GM21360 (cell line): ENCODE measurements at regions not wholly inside any gene's neighbourhood (a gene's known extent, or its start where the extent isn't known, plus 50 kb on each side); places are given as distances from the start of the nearest gene placed in this dataset.
"Not testable (repeated sequence)": the region's sequence is repeated elsewhere in the genome, so short reads cannot be mapped to it uniquely, and the experiment has no call there.

ENCODE experiments used
- ATAC-seq: cut with Tn5 transposase; IDR thresholded peaks from one replicate; pipeline ENCODE4 v1.9.1; 2021; ENCODE audit warnings: mild to moderate bottlenecking, moderate library complexity; ENCODE audit not compliant: unreplicated experiment

GRCh38 chr16:63129411-63130125 lies 1093.3 kb upstream of the CDH8 start:
- no peak for ATAC-seq

GRCh38 chr16:63119905-63120304 lies 1083.7 kb upstream of the CDH8 start:
- not testable (repeated sequence) for ATAC-seq

DNA sequence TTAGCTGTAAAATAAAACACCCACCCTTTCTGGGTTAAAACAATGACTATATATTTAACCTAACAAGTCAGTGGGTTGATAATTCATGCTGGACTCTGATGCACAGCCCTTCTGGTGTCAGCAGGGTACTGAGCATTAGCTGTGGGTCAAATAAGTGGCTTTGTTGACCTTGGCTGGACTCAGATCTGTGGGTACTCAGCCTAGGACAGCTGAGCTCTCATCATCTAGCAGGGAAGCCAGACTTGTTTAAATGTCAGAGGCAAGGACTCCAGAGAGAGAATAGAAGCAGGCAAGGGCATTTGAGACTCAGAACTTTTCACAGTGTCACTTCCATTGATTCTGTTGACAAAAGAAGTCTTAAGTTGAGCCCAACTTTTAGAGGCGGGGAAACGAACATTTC lies 1063.8 kb upstream of the CDH8 start:
- ATAC-seq: no peak

GRCh38 chr16:63096857-63097256 lies 1060.6 kb upstream of the CDH8 start:
- ATAC-seq: no peak

DNA sequence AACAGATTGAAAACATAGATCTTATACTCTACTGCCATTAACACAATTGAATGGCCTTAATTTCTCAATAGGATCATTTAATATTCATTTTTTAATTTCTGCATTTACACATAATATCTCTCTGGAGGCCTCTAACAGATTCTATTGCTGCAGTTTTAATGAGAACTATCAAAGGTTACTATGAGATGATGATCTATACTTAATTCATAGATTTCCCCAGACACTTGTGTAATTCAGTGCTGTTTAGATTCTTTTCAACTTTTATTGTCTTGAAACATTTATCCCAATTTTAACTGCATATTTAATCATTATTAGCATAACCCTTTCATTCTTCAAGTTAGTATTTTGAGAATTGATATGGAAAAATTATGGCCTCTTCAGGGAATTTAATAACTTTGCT lies 1056.5 kb upstream of the CDH8 start:
- ATAC-seq: no peak

DNA sequence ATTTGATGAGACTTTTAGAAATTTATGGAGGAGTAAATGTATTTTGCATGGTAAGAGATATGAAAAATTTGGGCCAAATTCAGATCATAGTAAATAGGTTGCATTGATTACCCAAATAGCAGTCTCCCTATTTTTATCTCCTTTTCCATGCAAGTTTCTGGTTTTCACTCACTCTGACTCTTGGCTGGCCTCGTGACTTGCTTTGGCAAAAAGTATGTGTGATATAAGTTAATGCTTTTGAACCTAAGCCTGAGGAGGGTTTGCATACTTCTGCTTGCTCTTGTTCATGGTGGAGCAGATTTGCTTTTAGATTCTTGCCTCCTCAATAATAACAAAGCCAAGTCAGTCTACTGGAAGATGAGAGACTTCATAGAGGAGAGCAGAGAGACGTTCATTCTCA lies 1045.9 kb upstream of the CDH8 start:
- no peak for ATAC-seq

GRCh38 chr16:63080746-63081145 lies 1044.5 kb upstream of the CDH8 start:
- ATAC-seq: no peak

DNA sequence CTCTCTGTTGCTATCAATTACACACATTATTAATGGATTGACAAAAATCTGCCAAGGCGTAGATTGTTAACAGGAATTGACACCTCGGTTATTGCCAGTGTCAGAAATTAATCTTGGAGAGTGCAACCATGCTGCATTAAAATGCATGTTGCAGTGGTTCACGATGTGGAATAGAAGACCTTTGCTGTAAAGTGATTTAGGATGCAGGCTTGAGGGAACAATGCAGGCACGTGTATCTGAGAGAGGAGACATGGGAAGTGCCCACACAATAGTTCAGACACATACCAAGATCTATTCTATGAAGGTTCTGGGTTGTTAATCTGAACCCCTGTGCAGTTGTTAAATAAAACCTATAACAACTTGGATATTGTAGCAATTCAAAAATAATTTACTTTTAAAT lies 1032.8 kb upstream of the CDH8 start:
- ATAC-seq: no peak

- no peak for ATAC-seq
These were observed 1030.9 kb upstream of the CDH8 start for GRCh38 chr16:63067141-63067540.

- no peak for ATAC-seq
These were observed 1030.3 kb upstream of the CDH8 start for GRCh38 chr16:63066552-63066951.

- ATAC-seq: no peak
These were observed 1025.1 kb upstream of the CDH8 start for GRCh38 chr16:63061319-63061718.

DNA sequence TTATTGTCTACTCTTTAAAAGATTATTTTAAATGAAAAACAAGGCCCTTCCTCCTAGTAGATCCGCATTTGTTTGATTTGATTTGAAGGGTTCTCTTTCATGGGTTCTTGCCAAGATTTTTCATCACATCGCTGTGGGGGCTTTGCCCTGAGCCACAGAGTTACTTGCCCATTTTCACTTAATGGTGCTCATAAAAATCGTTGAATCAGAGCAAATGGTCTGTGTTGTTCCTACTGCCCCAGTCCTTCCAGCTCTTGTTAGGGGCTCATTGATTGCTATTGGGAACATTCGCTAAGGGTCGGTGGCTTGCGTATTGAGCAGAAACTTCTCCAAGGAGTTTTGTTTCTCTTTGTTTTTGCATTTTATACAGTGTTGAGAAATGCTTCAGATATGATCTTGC lies 1023.4 kb upstream of the CDH8 start:
- ATAC-seq: no peak

DNA sequence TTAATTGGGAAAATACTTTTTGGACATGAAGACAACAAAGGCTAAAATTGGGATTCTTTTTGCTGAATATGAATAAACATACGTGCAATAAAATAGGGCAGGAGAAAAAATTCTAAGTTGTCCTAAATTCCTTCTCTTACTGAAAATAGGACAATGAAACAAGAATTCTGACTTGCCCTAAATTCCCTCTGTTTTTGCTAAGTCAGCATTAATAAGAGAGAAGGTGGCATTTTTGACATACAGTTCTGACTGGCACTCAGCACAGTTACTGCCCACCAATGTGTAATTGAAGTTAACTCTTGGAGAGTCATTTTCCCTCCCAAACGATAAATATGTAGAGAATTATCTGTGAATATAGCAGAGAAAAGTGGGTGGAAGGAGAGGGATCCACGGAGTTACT lies 1021.1 kb upstream of the CDH8 start:
- no peak for ATAC-seq

GRCh38 chr16:63050391-63050790 lies 1014.2 kb upstream of the CDH8 start:
- ATAC-seq: no peak

- ATAC-seq: no peak
These were observed 1002.3 kb upstream of the CDH8 start for GRCh38 chr16:63038397-63039106.

- no peak for ATAC-seq
These were observed 1001.6 kb upstream of the CDH8 start for GRCh38 chr16:63037761-63038396.

DNA sequence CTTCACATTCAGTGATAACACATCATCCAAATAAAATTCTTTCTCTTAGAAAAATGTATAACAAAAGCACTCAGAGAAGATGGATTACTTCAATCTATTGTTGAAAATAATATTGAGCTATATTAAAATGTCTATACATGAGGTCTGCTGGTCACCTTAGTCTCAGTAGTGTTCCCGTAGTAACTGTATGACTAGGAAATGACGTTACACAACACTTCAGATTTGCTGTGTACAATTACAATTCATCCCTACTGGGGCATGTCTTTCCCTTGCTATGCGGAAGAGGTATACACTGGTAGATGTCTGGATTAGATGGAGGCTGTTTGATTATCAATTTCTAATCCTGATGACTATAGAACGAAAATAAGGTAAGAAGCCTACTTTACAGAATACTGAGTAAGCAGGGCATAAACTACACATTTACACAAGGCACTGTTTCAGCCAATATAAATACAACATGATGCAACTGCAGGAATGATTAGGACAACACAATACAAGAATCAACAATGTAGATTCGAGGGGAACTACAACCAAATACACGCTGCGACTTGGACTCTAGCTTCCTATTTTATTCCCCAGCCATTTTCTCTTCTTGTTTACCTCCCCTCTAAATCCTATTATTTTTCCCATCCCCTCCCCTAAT lies 982.5 kb upstream of the CDH8 start:
- no peak for ATAC-seq

GRCh38 chr16:63008688-63009087 lies 972.5 kb upstream of the CDH8 start:
- no peak for ATAC-seq

DNA sequence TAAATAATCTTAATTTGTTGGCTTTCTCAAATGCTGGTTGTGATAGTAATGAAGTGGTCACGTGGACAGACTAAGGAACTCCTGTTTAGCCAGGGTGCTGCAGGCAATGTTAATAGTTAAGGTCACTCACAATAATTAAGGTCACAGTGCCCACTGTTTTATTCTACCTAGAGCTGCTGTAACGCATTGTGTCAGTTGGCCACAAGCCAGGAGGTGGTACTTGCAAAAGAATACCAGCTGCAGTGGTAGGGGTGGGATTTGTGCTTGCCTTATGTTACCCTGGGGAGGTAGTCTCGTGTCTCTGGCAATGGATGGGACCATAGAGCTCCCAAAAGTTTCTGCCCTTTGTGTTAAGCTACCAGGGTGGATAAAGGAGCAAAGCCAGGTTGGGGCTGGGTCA lies 969.1 kb upstream of the CDH8 start:
- ATAC-seq: no peak

DNA sequence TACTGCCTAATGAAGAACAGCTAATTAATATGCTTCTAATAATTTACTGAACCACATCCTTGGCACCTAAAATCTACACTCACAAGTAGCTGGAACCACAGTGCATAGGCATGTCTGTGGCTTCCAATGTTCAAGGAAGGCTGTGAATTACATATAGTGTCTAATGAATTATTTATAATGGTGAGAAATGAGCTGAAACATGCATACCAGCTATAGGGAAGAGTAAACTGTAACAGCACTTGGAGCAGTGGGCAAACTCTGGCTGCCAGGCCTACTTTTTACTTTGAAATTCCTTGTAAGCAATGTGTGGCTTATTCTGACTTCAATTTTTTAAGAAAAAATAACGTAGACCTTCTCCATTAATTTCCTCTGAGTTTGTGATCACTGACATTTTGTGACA lies 953.2 kb upstream of the CDH8 start:
- ATAC-seq: no peak

DNA sequence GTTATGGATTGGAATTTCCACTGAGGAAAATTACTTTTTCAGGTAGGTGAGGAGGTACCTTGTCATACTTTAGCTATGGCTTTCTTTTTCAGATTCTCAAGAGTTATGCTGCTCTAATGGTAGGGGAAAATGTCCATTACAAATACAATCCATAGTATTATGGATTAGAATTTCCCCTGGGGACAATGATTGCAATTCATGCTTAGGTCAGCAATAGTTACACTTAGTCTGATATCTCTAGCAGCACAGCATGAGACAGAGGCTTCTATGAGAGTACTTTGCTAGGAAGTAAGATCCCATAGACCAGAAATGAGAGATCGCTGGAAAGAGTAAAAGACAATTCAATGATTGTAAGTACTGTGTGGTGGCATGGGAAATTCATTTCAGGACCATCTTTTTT lies 949.5 kb upstream of the CDH8 start:
- no peak for ATAC-seq

GRCh38 chr16:62978451-62978850 lies 942.2 kb upstream of the CDH8 start:
- ATAC-seq: no peak
